ENCODE measurements at regions not wholly inside any gene's neighbourhood (a gene's known extent, or its start where the extent isn't known, plus 50 kb on each side); places are given as distances from the start of the nearest gene placed in this dataset.
"Not testable (repeated sequence)": the region's sequence is repeated elsewhere in the genome, so short reads cannot be mapped to it uniquely, and the experiment has no call there.

DNA sequence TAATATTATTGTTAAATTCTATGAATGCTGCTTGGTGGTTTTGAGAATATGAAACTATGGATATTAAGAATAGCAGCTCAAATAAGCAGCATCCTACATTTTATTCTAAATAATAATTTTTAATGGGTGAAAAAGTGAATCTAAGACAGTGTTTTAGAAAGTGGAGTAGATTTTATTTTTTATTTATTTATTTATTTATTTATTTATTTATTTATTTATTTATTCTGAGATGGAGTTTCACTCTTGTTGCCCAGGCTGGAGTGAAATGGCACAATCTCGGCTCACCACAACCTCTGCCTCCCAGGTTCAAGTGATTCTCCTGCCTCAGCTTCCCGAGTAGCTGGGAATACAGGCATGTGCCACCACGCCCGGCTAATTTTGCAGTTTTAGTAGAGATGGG lies 1199.4 kb downstream of the EPHA7 start:
- DNase-seq = not testable (repeated sequence)

DNA sequence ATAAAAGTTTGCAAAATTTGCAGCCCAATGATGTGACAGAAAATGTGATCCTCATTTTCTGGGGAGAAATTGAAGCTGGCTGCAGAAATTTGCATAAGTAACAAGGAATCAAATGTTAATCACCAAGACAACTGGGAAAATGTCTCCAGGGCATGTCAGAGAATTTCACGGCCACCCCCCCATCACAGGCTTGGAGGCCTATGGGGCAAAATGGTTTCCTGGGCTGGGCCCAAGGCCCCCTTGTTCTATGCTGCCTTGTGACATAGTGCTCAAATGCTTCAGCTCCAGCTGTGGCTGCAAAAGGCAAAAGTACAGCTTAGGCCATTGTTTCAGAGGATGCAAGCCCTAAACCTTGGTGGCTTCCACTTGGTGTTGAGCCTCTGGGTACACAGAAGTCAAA lies 1202.6 kb downstream of the EPHA7 start:
- no peak for DNase-seq

DNA sequence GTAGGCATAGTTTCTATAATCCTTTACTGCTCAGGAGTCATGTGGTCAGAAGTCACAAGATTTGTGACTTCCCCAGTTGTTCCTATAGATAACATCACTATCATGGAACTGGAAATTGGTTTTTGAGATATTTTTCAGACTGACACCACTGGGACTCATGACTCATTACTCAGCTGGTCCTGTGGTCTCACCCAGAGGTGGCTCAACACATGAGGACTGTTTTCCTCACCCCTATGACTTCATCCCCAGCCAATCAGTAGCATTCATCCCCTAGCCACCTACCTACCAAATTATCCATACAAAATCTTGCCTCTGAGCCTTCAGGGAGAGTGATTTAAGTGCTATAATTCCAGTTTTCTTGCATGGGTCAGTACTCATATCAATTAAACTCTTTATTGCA lies 1217.7 kb downstream of the EPHA7 start:
- DNase-seq = no peak

DNA sequence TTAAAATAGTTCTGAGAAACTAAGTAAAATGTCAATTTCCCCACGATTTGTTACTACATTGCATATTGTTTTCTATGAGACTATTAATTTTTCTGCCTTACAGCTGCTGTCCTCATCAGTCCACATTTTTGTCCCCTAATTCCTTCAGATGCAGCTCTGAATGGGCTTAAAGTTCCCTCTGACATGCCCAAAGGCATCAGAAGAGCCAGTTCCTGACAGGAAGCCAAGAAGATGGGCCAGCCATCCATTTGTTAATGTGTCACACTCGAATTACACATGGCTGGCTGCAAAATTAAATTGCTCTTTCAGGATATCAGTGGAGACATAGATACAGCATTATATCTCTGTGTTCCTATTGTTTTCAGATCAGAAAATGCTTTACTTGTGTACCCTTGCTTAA lies 1223.0 kb downstream of the EPHA7 start:
- DNase-seq = no peak

DNA sequence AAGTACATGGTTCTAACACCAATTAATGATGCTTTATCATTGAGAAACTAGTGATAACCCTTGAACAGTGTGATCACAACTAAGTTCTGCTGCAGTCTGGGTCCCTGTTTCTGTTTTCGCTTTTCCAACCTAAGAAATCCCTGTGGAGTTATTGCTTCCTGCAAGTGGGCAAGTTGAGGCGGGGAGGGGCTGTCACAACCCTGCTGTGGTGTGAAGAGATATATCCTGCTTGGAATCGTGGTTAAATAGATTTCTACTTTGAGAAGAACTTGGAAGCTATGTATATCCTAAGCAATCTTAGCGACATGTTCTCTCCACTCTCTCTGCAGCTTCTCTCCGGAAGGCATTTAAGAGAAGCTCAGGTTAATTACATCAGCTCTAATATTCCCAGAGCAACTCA lies 1223.6 kb downstream of the EPHA7 start:
- DNase-seq = no peak

DNA sequence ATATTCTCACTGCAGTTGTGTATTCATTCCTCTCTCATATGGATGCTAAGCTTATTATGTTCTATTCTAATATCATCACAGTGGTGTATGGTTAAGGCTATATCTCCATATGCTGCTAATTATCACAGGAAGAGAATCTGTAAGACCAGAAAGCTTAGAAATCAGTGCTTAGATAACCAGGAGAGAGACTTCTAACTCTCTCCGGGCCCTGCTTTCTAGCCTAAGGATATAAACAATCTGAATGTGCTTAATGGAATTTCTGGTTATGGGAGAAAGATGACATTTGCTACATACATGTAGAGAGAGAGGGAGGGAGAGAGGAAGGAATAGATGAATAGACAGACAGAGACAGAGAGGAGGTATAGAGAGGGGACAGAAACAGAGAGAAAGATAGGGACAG lies 1231.3 kb downstream of the EPHA7 start:
- no peak for DNase-seq

DNA sequence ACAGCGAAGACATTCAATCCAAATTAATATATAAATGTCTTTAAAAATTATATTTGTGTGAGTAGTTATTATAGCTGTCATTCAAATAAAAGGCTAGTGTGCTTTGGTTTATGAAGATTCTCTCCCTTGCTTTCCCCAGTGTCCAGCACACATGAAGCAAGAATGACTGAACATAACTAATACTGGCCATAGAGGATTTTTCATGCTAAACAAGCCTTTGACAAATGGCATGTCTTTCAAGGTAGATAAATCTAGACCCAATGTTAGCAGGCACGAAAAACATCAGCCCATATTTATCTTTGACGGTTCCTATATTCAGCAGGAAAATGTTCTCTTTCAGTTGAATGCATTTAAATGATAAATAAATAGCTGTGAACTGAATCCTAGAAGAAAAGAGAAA lies 1234.4 kb downstream of the EPHA7 start:
- DNase-seq = no peak

DNA sequence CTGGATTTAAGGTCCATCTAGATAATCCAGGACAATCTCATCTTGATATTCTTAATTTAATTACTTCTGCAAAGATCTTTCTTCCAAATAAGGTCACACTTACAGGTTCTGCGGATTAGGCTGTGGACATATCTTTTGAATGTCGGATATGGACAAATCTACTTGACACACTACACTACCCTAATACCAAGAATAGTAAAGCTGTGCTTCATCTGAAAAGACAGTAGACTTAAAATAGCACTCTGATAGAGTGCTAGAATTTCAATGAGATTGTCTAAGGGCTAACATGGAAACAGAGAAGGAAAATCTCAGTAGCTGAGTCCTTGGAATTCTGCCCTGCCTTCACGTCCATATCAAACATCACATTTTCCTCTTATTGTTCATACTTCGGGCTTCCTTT lies 1238.0 kb downstream of the EPHA7 start:
- DNase-seq = no peak

DNA sequence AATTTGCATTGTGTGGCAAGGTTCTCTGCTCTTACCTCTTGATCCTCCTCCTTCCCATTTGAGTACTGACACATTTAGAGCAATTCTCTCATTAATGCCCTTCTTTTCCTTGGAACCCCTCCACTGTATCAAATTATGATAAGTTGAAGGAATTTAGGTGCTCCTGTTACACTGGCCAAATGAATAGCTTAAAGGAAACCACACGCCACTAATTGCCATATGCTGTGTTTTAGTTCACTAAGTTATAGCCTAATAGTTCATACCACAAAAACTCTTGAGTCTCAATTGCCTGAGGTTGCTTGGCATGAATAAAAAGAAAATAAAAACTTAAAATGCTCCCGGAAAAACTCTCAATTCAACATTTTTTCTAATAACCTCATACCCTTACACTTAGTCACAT lies 1239.3 kb downstream of the EPHA7 start:
- no peak for DNase-seq

DNA sequence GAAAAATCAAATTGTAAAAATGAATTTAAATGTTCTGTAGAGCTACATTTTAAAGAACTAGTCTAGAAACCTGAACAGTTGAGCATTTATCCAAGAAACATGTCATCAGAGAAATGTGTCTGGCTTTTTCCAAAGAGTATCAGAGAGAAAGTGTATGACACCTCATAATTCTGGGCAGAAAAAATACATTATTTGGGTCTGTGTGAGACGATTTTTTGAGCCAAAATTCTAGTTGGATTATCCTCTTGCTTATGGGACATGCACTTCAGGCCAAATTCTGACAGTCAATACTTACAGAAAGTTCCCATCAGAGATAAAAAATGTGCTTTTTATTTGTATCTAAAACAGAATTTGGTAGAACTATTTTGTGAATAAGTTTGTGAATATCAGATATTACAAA lies 1242.7 kb downstream of the EPHA7 start:
- no peak for DNase-seq

DNA sequence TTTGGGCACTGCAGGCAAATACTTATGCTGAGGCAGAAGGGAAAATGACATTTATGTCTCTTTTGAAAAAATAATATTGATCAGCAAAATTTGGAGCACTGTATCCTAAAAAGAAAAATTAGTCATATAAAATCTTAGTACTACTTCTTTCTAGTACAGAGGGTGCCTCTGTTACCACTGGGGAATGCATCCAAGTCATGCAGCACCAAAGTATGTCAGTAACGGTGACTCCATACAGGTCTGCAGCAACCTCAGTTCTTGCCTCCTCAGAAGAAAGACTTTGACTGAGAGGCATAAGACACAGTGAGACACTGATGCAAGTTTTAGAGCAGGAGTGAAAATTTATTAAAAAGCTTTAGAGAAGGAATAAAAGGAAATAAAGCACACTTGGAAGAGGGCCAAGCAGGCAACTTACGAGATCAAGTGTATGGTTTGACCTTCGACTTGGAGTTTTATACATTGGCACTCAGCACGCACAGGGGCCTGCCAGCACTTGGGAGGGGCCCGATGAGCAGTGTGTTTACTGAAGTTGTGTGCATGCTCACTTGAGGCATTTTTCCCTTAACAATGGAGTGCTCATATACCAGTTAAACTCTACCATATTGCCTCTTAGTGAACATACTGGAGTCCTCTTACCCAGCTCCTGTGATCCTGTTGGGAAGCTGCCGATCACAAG lies 1244.8 kb downstream of the EPHA7 start:
- no peak for DNase-seq

DNA sequence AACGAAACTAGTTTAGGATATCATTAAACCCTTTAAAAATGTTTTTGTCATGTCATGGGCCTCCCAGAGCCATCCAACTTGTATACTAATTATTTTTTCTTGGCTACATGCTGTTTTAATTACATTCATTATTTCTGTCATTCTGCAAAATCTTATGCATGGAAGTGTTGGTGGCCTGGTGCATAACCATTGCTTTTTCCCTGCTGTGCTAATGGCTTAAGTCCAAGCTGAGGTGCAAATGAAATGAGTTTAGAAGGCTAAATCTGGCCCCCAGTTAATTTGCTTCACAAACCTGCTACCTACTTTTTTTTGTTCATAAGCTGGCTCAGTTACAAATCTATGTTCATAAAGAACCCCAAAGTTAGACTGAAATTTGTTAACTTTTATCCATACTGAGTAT lies 1249.9 kb downstream of the EPHA7 start:
- no peak for DNase-seq

DNA sequence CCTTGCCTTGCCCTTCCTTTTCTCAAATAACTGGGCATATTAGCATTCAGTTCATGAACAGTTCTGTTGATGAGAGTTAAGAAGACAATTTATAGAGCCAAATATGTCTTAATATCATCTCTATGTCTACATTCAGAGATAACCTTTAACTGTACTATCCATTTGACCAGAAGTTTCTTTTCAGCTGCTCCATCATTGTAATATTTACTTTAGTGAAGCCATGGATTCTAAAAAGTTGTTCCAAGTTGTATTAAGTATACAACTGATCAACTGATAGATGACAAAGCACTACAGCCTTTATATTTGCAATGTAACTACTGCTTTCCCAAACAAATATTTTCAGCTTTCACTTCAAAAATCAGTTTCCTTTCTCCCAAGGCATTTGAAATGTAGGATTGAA lies 1252.7 kb downstream of the EPHA7 start:
- no peak for DNase-seq

DNA sequence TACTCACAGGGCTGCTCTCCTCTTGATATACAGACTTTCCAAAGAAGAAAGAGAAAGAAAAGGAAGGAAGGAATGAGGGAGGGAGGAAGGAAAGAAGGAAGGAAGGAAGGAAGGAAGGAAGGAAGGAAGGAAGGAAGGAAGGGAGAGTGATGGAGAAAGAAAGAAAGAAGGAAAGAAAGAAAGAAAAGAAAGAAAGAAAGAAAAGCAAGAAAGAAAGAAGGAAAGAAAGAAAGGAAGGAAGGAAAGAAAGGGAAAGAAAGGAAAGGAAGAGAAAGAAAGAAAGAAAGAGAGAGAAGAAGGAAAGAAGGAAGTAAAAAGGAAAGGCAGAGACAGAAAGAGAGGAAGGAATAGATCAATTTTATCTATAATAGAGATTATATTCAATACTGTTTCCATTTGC lies 1257.4 kb downstream of the EPHA7 start:
- no peak for DNase-seq

DNA sequence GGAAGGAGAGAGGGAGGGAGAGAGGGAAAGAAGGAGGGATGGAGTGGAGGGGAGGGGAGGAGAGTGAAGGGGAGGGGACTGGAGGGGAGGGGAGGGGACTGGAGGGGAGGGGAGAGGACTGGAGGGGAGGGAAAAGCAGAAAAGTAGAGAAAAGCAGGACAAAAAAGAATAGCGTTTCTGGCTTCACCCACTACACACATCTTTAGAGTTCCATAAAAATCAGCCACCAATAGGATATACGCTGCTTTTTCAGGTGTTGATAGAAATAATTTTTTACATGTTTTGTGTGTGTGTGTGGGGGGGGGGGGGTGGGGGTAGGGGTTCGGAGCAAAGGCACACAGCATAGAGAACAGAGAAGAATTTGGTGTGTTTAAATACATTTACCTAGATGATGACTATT lies 1259.1 kb downstream of the EPHA7 start:
- no peak for DNase-seq

DNA sequence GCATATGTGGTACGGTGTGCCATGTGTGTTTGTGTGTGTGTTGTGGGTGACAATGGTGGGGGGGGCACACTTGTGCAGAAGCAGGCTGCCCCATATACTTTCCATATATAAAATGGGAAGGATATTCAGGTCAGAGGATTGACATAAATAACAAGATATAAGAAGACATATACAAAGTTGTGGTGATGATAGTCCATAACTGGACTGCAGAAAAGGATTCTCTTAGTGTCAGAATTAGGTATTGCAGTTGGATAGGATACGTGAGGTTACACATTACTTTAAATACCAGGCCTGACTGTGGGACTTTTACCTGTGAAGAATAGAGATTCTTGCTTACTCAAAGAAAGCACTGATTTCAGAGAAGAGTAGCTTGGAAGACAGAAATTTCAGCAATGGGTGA lies 1260.3 kb downstream of the EPHA7 start:
- no peak for DNase-seq

DNA sequence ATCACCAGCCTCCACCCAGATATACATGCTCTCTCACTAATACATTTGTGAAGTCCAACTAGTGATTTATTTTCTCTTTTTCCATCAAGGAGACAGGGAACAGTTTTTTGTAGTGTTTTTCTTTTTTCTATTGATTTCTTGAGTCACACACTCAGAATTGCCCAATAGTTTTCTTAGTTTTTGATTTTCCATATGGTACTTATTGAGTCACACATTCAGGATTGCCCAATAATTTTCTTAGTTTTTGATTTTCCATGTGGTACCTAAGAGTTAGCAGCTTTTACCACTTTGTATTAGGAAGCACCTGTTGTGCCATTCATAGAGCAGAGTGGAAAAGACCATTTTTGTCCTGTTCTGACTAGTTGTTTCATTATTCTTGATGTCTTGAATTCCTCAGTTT lies 1268.8 kb downstream of the EPHA7 start:
- no peak for DNase-seq

DNA sequence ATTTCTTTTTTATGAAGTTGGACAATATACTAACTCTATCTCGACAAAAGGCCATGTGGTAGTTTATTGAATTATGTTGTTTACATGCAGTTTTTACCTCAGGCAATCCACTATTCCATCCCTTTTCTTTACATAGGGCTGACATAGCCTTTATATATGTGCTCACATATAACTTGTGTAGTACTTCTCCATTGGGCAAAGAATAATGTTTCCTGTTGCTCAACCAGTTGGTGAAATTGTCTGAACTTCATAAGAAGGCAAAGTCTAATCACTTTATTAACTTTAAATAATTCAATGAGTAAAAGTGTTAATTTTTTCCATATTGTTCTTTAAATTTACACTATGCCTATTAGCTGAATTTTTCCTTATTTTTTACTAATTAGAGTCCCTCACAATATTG lies 1272.1 kb downstream of the EPHA7 start:
- DNase-seq = no peak

DNA sequence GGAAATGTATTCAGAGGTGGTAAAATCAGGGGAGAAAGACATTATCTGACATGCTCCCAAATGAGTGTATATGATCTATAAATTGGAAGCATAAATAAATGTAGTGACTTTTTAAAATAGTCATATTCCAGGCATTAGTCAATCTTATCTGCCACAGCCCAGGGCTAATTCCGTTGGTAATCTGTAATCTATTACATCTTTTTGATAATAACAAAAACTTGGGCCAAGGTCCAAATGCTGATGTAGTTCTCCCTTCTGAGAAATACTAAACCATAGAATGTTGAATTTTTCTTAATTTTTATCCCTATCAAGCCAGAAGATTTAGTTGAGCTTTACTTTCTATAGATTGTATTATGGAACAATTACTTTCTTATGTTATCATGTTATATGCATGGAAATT lies 1279.8 kb downstream of the EPHA7 start:
- no peak for DNase-seq

DNA sequence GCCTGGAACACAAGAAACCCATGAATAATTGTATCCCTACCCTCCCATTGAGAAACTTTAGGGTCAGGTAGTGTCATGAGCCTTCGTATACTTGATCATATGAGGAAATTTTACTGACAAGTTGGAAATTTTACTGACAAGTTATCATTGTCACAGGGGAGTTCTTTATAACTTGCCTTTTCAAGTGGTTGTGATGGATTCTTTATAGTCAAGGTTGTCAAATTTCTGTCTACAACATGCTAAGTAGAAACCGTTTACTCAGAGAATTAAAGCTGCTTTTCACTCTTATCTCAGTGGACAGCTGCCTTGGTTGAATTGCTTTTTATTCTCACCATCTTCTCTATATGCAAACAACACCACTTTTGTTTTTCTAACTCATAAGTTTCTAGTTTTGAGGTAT lies 1286.4 kb downstream of the EPHA7 start:
- no peak for DNase-seq

DNA sequence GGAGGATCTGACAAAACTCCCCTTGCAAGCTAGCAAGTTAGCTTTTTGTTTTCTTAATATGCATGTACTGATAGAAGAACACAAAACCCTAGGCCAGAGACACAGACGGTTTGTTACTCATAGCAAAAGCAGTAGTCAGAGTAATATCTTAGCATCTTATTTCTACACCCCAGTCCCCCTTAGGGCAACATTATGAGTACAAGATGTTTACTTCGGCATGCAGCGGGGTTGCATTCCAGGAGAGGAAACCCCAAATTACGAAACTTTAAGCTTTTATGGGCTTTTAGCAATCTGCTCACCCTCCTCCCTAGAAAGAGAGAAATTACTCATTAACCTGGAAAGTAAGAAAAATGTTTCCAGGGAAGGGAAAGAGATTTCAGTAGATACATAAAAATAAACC lies 1286.9 kb downstream of the EPHA7 start:
- DNase-seq = no peak

DNA sequence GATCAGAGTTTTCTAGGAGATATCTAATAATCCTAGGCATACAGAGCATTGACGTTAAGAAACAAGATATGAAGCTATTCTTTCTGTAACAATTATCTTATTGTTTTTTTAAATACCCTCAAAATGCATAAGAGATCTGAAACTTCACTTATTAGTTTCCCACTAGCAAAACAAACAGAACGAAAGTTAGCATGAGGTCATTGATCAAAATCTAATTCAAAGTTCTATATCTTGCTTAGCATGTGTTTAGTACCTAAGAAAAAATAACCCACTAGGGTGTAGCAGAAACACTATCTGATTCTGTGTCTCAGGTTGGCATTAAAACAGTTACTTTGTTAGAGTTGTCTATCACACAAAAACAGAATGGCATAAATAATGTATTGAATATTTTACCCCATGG lies 1288.4 kb downstream of the EPHA7 start:
- no peak for DNase-seq

DNA sequence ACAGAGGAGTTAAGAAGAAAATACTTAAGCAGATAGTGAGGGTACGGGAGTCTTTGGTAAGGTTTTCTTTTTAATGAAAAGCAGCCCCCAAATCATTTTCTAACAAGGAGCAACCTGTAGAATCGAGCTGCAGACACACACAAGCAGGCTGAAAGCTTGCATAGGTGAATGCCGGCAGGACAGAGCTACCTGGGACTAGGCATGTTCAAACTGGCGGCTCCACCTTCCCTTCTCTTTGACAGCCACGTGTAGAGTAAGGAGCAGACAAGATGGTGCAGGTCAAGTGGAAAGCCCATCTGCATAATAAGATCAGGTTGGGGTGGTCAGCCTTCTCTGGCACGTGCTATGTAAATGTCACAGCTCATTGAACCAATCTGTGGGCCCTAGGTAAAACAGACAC lies 1292.4 kb downstream of the EPHA7 start:
- DNase-seq = no peak

DNA sequence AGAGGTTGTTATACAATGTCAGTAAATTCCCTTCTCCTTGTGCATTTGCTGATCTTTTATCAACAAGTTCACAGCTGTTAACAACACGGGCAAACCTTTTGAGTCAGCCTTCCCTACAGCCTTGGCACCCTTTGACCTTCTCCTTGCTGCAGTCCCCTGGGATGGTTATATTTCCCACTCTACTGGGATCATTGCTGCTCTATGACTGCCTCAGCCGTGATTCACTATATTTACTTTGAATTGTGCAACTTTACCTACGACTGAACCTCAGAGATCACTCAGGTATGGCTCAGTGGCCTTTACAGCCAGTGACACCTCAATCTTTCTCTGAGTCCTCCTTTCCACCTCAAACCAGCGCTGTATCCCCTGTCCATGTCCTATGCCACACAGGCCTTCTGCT lies 1293.3 kb downstream of the EPHA7 start:
- no peak for DNase-seq

DNA sequence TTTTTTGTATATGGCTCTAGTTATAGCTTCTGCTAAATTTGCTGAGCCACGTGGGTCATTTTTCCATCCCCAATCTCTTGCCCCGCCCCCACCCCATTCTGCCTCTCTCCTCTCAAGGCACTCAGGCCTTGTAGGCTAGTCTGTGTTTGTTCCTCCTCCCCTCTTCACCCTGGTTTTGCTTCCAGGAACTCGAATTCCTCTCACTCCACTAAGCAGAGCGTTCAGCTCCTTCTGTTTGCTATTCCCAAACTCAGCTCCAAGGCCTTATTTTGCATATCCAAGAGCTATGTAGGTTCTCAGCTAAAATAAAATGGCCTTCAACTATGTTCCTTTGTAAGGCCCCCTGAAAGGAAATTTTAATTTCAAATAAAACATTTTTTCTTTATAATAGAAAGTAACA lies 1293.7 kb downstream of the EPHA7 start:
- DNase-seq = no peak

DNA sequence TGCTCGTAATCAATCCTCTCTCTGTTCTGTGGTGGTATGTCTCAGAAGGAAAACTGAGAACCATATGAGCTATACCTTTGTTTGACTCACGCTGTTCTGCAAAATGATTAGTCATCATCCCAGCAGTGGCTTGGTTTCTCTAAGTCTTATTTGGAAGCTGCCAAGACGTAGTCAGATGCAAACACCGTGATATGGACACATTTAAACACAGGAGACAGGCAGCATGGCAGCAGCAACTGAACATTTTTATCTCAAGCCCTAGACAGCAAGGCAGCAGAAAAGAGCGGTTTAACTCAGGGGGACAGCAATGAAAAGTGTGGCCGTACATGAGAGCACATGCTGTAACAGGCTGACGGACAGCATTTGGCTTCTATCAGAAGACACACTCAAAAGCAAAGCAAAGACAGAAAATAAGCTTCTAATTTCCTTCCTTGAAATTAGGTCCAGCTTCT lies 1295.1 kb downstream of the EPHA7 start:
- no peak for DNase-seq

Data from activated CD8-positive, alpha-beta memory T cell treated with anti-CD3 and anti-CD28 coated beads for 24 hours (primary cell).